ENCODE measurements at regions not wholly inside any gene's neighbourhood (a gene's known extent, or its start where the extent isn't known, plus 50 kb on each side); places are given as distances from the start of the nearest gene placed in this dataset.

DNA sequence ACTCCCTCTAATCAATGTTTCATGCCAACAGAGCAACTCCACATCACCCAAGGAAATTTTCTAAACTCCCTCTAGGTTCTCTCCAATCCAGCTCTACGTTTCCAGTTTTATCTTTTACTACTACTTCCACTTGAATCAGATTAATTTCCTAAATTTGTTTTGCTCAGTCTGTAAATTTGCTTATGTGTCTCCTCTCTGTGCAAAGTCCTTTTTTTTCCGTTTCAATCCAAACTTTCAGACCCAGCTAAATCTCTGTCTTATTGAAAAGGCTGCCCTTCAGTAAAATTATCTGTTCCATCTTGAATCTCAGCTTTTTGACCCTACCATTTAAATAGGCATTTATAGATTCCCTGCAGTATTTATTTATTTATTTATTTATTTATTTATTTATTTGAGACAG lies 61.4 kb upstream of the COX10 start:
- Histone ChIP-seq H3K56ac (replicated peaks; ENCODE audit: insufficient read length, low read depth, low read length) (no peak overlapping the region), H4K20me1 (replicated peaks in 1 of 2; ENCODE audit: control insufficient read depth in 1 of 2, insufficient read depth in 2 of 2, low read length in 2 of 2) (no peaks in the 10 kb centered on the region), H3K79me1 (ENCODE audit: low read depth, low read length) (no peaks in the 10 kb centered on the region), H3K27ac (ENCODE audit: low read depth, low read length) (no peak overlapping the region), H2AFZ (ENCODE audit: low read length) (no peak overlapping the region), H4K91ac (replicated peaks; ENCODE audit: insufficient read length, low read length) (no peak overlapping the region), H3K9ac (replicated peaks in 1 of 4; ENCODE audit: extremely low read depth in 1 of 4, low read depth in 3 of 4, low read length in 3 of 4) (no peak overlapping the region), H4K5ac (ENCODE audit: insufficient read length, low read depth, low read length) (no peak overlapping the region), H3K18ac (ENCODE audit: extremely low read depth, low read length) (no peak overlapping the region), H3K9me3 (ENCODE audit: insufficient read depth in 2 of 2, low read depth in 1 of 2, low read length in 1 of 2) (no peaks in the 10 kb centered on the region), H2AK5ac (ENCODE audit: low read depth, low read length) (no peak overlapping the region), H4K8ac (ENCODE audit: extremely low read depth, insufficient read depth, low read length) (no peak overlapping the region), H3K4ac (replicated peaks; ENCODE audit: insufficient read length, low read depth, low read length) (no peak overlapping the region), H3K4me2 (ENCODE audit: insufficient read depth in 1 of 2, low read depth in 2 of 2, low read length in 2 of 2) (no peak overlapping the region), H3K4me3 (ENCODE audit: extremely low read depth in 1 of 4, insufficient read depth in 2 of 4, low read depth in 3 of 4, low read length in 4 of 4) (no peak overlapping the region), H2BK5ac (ENCODE audit: low read depth, low read length) (no peak overlapping the region), H3K14ac (ENCODE audit: insufficient read length) (no peak overlapping the region), H2BK20ac (ENCODE audit: low read length) (no peak overlapping the region), H3K79me2 (ENCODE audit: control insufficient read depth in 1 of 2, insufficient read depth in 2 of 2, low read length in 2 of 2) (no peaks in the 10 kb centered on the region), H3K36me3 (ENCODE audit: control insufficient read depth in 2 of 4, insufficient read depth in 4 of 4, low read length in 3 of 4) (no peaks in the 10 kb centered on the region), H2BK12ac (ENCODE audit: low read depth, low read length) (no peak overlapping the region), H3K23ac (ENCODE audit: insufficient read length) (no peak overlapping the region), H2BK120ac (replicated peaks; ENCODE audit: low read depth, low read length) (no peak overlapping the region), H3K23me2 (ENCODE audit: low read depth, low read length) (no peaks in the 10 kb centered on the region), H2BK15ac (ENCODE audit: low read length) (no peak overlapping the region), H3K4me1 (replicated peaks in 1 of 4; ENCODE audit: control insufficient read depth in 3 of 4, insufficient read depth in 4 of 4, low read length in 3 of 4) (peaks cover 0 to 8% (median 4%) of the 10 kb centered on the region in 4 experiments; a peak in 4 of 7 replicates), H3K27me3 (replicated peaks in 1 of 4; ENCODE audit: control insufficient read depth in 3 of 4, extremely low read depth in 1 of 4, insufficient read depth in 3 of 4, low read length in 3 of 4) (no peaks in the 10 kb centered on the region)
- FAIRE-seq: no peak
- ChIA-PET POLR2A (ENCODE audit: partially characterized antibody) (no interaction called here), CTCF (ENCODE audit: partially characterized antibody) (interaction anchor here (0.7 kb wide), 1 partner anchor 51 kb away, joined by 3 read pairs; no protein-coding TSS in a partner anchor)
- TF ChIP-seq KDM1A (IDR thresholded peaks at IDR 0.05; ENCODE audit: borderline replicate concordance, low read length) (no peak), CTBP2 (IDR thresholded peaks at IDR 0.05; ENCODE audit: borderline replicate concordance, insufficient read depth, insufficient read length, low read length) (no peak), TAF1 (IDR thresholded peaks at IDR 0.05; ENCODE audit: low read depth, low read length) (no peak), SIN3A (conservative IDR thresholded peaks at IDR 0.05 in 1 of 2, IDR thresholded peaks at IDR 0.05 in 1 of 2; ENCODE audit: low read depth in 1 of 2, low read length in 2 of 2) (no peak), CREB1 (IDR thresholded peaks at IDR 0.05) (no peak), EGR1 (IDR thresholded peaks at IDR 0.05; ENCODE audit: borderline replicate concordance, low read depth, low read length) (no peak), BCL11A (IDR thresholded peaks at IDR 0.05; ENCODE audit: low read depth in 2 of 2, low read length in 2 of 2) (no peak), RBBP5 (IDR thresholded peaks at IDR 0.05; ENCODE audit: borderline replicate concordance, low read depth, low read length) (no peak), POU5F1 (IDR thresholded peaks at IDR 0.05; ENCODE audit: low read depth, low read length) (no peak), CHD1 (IDR thresholded peaks at IDR 0.05; ENCODE audit: low read depth, low read length) (no peak), SP4 (IDR thresholded peaks at IDR 0.05; ENCODE audit: low read length) (no peak), SIX5 (IDR thresholded peaks at IDR 0.05; ENCODE audit: low read depth, low read length) (no peak)
- TF ChIP-seq, protein P1, sequence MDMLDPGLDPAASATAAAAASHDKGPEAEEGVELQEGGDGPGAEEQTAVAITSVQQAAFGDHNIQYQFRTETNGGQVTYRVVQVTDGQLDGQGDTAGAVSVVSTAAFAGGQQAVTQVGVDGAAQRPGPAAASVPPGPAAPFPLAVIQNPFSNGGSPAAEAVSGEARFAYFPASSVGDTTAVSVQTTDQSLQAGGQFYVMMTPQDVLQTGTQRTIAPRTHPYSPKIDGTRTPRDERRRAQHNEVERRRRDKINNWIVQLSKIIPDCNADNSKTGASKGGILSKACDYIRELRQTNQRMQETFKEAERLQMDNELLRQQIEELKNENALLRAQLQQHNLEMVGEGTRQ (IDR thresholded peaks at IDR 0.05; ENCODE audit: low read length): no peak
- WGBS, 2 experiments (ENCODE audit: extremely low coverage in 1 of 2, insufficient coverage in 1 of 2, insufficient read length in 1 of 2, insufficient replicate concordance in 2 of 2, low coverage in 1 of 2, low lambda C conversion rate in 2 of 2, missing lambda C conversion rate in 1 of 2): 92% methylated on average over 2 of the region's 2 CpGs; no CpG with 5 or more reads in 1 of the 2 experiments
- no peak for DNase-seq (ENCODE audit: low read depth in 1 of 2, low spot score in 2 of 2)

Measured in H1 (cell line).